GM12865 (cell line): ENCODE measurements at regions not wholly inside any gene's neighbourhood (a gene's known extent, or its start where the extent isn't known, plus 50 kb on each side); places are given as distances from the start of the nearest gene placed in this dataset.

Experiments used
- DNase-seq: peaks from one replicate; pipeline ENCODE4 v3.0.0; 2010; ENCODE audit warnings: low read depth
- H3K4me3 ChIP-seq: 2 replicates; pipeline ENCODE4 v1.5.1; 2011; ENCODE audit warnings: mild to moderate bottlenecking, low read depth, low read length, control low read depth
- CTCF ChIP-seq: IDR thresholded peaks from 2 replicates; pipeline ENCODE4 v1.5.1; 2011; ENCODE audit warnings: low read length, control low read depth, low read depth, inconsistent platforms; ENCODE audit not compliant: insufficient read depth; ENCODE audit errors: missing control alignments

- no peak for TF ChIP-seq CTCF
- no peak overlapping the region for H3K4me3 ChIP-seq
- no peak for DNase-seq
Observed at GRCh38 chr13:106163426-106163825, 372.0 kb downstream of the EFNB2 start.

- no peak overlapping the region for H3K4me3 ChIP-seq
- no peak for DNase-seq
- no peak for TF ChIP-seq CTCF
Observed at GRCh38 chr13:106161146-106161545, 374.3 kb downstream of the EFNB2 start.

GRCh38 chr13:106159295-106160195 lies 375.9 kb downstream of the EFNB2 start:
- DNase-seq = no peak
- TF ChIP-seq CTCF = no peak

GRCh38 chr13:106156468-106156867 lies 379.0 kb downstream of the EFNB2 start:
- DNase-seq = no peak
- no peak for TF ChIP-seq CTCF

More at GRCh38 chr13:106159295-106160195, 375.9 kb downstream of the EFNB2 start:
- H3K4me3 ChIP-seq = no peak overlapping the region

GRCh38 chr13:106155411-106155810 lies 380.1 kb downstream of the EFNB2 start:
- no peak for TF ChIP-seq CTCF
- no peak overlapping the region for H3K4me3 ChIP-seq
- no peak for DNase-seq

More at GRCh38 chr13:106156468-106156867, 379.0 kb downstream of the EFNB2 start:
- H3K4me3 ChIP-seq = no peak overlapping the region

GRCh38 chr13:106153876-106154275 lies 381.6 kb downstream of the EFNB2 start:
- no peak overlapping the region for H3K4me3 ChIP-seq
- no peak for DNase-seq
- TF ChIP-seq CTCF = no peak
